SKM-1 treated with dmso at 0.1 percent for 144 hours (cell line): ENCODE measurements at regions not wholly inside any gene's neighbourhood (a gene's known extent, or its start where the extent isn't known, plus 50 kb on each side); places are given as distances from the start of the nearest gene placed in this dataset.
A peak's percentile ranks its signal among the peaks of the same experiment; 100 is the strongest.

ENCODE experiments used
- DNase-seq: peaks from one replicate; lab custom pipeline; 2025; ENCODE audit not compliant: unreplicated experiment; lab: John Stamatoyannopoulos, UW

- no peak for DNase-seq
Observed at GRCh38 chr2:160909781-160910242, 250.4 kb upstream of the TANK start.

GRCh38 chr2:160910681-160911080 is 249.5 kb upstream of the TANK start:
- DNase-seq: no peak

GRCh38 chr2:160911258-160911657 is 249.0 kb upstream of the TANK start:
- no peak for DNase-seq

- no peak for DNase-seq
Observed at GRCh38 chr2:160912276-160912675, 248.0 kb upstream of the TANK start.

- DNase-seq: no peak
Observed at GRCh38 chr2:160913323-160913722, 246.9 kb upstream of the TANK start.

- no peak for DNase-seq
Observed at GRCh38 chr2:160914217-160914616, 246.0 kb upstream of the TANK start.

- DNase-seq: no peak
Observed at GRCh38 chr2:160916300-160916699, 243.9 kb upstream of the TANK start.

GRCh38 chr2:160917850-160918249 is 242.4 kb upstream of the TANK start:
- no peak for DNase-seq

GRCh38 chr2:160918258-160918657 is 242.0 kb upstream of the TANK start:
- DNase-seq: no peak

- DNase-seq: peak; percentile 28
Observed at GRCh38 chr2:160918906-160919503, 241.2 kb upstream of the TANK start.

GRCh38 chr2:160920061-160920460 is 240.2 kb upstream of the TANK start:
- DNase-seq: no peak

- DNase-seq: no peak
Observed at GRCh38 chr2:160920791-160921303, 239.4 kb upstream of the TANK start.

- no peak for DNase-seq
Observed at GRCh38 chr2:160921386-160921964, 238.8 kb upstream of the TANK start.

GRCh38 chr2:160924936-160925353 is 235.3 kb upstream of the TANK start:
- no peak for DNase-seq

- no peak for DNase-seq
Observed at GRCh38 chr2:160925956-160926355, 234.3 kb upstream of the TANK start.

- no peak for DNase-seq
Observed at GRCh38 chr2:160927324-160927723, 232.9 kb upstream of the TANK start.

- no peak for DNase-seq
Observed at GRCh38 chr2:160928854-160929301, 231.3 kb upstream of the TANK start.

GRCh38 chr2:160931531-160931930 is 228.7 kb upstream of the TANK start:
- DNase-seq: no peak

GRCh38 chr2:160932960-160933359 is 227.3 kb upstream of the TANK start:
- no peak for DNase-seq

- DNase-seq: no peak
Observed at GRCh38 chr2:160934263-160934662, 226.0 kb upstream of the TANK start.

GRCh38 chr2:160934991-160935390 is 225.2 kb upstream of the TANK start:
- no peak for DNase-seq

GRCh38 chr2:160936044-160936806 is 224.0 kb upstream of the TANK start:
- no peak for DNase-seq
